ENCODE measurements at regions not wholly inside any gene's neighbourhood (a gene's known extent, or its start where the extent isn't known, plus 50 kb on each side); places are given as distances from the start of the nearest gene placed in this dataset.

DNA sequence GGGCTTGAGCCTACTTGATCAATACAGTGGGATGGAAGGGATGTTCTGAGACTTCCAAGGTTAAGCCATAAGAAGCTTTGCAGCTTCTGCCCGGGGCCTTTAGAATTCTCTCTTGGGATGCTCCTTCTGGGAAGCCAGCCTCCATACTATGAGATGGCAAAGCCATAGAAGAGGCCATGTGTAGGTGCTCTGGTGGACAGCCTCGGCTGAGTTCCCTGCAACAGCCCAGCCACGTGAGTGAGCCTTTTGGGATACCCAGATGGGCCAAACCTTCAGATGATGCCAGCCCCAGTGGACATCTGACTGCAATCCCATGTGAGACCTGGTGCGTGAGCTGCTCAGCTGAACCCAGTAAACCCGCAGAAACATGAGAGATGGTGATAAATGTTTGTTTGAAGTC is 370.6 kb downstream of the RPS24 start:
- CTCF ChIA-PET, result no interaction called here
- no peaks in the 10 kb centered on the region for H3K36me3 ChIP-seq (ENCODE audit: insufficient read depth, low read length, poor library complexity, severe bottlenecking)
- TF ChIP-seq EZH2 (IDR thresholded peaks at IDR 0.05; ENCODE audit: borderline replicate concordance, low read depth, low read length, poor library complexity, severe bottlenecking), result no peak
- TF ChIP-seq, protein P1, sequence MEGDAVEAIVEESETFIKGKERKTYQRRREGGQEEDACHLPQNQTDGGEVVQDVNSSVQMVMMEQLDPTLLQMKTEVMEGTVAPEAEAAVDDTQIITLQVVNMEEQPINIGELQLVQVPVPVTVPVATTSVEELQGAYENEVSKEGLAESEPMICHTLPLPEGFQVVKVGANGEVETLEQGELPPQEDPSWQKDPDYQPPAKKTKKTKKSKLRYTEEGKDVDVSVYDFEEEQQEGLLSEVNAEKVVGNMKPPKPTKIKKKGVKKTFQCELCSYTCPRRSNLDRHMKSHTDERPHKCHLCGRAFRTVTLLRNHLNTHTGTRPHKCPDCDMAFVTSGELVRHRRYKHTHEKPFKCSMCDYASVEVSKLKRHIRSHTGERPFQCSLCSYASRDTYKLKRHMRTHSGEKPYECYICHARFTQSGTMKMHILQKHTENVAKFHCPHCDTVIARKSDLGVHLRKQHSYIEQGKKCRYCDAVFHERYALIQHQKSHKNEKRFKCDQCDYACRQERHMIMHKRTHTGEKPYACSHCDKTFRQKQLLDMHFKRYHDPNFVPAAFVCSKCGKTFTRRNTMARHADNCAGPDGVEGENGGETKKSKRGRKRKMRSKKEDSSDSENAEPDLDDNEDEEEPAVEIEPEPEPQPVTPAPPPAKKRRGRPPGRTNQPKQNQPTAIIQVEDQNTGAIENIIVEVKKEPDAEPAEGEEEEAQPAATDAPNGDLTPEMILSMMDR (conservative IDR thresholded peaks at IDR 0.05; ENCODE audit: low read depth, low read length), result no peak

DNA sequence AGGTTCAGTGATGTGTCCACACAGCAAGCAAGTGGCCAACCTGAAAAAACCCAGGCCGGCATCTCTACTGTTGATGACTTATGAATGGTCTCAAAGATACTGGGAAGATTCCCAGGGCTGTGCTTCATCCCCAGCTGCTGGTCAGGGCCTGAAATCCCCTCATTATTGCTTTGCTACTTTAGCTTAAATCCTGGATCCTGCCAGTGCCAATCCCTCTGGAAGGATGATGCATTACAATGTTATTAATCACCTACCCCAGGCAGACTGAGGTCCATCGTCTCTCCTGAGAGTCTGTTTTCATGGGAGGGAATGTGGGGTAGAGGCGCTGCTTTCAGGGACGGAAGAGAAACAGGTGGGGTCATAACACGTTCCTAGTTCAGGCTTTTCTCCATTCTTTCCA is 371.6 kb downstream of the RPS24 start:
- BruUV-seq (replicated peaks), result no TSS peak
- intact Hi-C loops (cut with micrococcal nuclease; ENCODE audit: unreplicated experiment), result no loop called here
- POLR2A ChIA-PET (ENCODE audit: low non-redundant PET), result no interaction called here
- no peaks in the 10 kb centered on the region for H3K27me3 ChIP-seq (replicated peaks; ENCODE audit: insufficient read depth, low read depth, low read length, poor library complexity)
- H3K9me3 ChIP-seq (ENCODE audit: low read depth, low read length, poor library complexity, severe bottlenecking), result no peaks in the 10 kb centered on the region
- no peaks in the 10 kb centered on the region for H3K36me3 ChIP-seq (ENCODE audit: insufficient read depth, low read length, poor library complexity, severe bottlenecking)
- CTCF ChIA-PET, result no interaction called here
- H3K27ac ChIP-seq (ENCODE audit: low read depth, low read length, poor library complexity, severe bottlenecking), result no peak overlapping the region
- H3K4me3 ChIP-seq (ENCODE audit: low read depth, low read length, poor library complexity, severe bottlenecking), result no peak overlapping the region
- no peak for DNase-seq (ENCODE audit: low spot score)
- TF ChIP-seq EZH2 (IDR thresholded peaks at IDR 0.05; ENCODE audit: borderline replicate concordance, low read depth, low read length, poor library complexity, severe bottlenecking), result no peak
- TF ChIP-seq, protein P1 (conservative IDR thresholded peaks at IDR 0.05; ENCODE audit: low read depth, low read length), result no peak
- H3K4me1 ChIP-seq (ENCODE audit: insufficient read depth, low read length, poor library complexity, severe bottlenecking), result peaks cover 23% of the 10 kb centered on the region

More for the DNA sequence above, 370.6 kb downstream of the RPS24 start:
- Histone ChIP-seq H3K9me3 (ENCODE audit: low read depth, low read length, poor library complexity, severe bottlenecking) (no peaks in the 10 kb centered on the region), H3K4me3 (ENCODE audit: low read depth, low read length, poor library complexity, severe bottlenecking) (no peak overlapping the region), H3K27ac (ENCODE audit: low read depth, low read length, poor library complexity, severe bottlenecking) (no peak overlapping the region), H3K27me3 (replicated peaks; ENCODE audit: insufficient read depth, low read depth, low read length, poor library complexity) (no peaks in the 10 kb centered on the region), H3K4me1 (ENCODE audit: insufficient read depth, low read length, poor library complexity, severe bottlenecking) (peaks cover 23% of the 10 kb centered on the region)
- no TSS peak for BruUV-seq (replicated peaks)
- intact Hi-C loops (cut with micrococcal nuclease; ENCODE audit: unreplicated experiment), result no loop called here
- POLR2A ChIA-PET (ENCODE audit: low non-redundant PET), result no interaction called here
- DNase-seq (ENCODE audit: low spot score), result no peak

DNA sequence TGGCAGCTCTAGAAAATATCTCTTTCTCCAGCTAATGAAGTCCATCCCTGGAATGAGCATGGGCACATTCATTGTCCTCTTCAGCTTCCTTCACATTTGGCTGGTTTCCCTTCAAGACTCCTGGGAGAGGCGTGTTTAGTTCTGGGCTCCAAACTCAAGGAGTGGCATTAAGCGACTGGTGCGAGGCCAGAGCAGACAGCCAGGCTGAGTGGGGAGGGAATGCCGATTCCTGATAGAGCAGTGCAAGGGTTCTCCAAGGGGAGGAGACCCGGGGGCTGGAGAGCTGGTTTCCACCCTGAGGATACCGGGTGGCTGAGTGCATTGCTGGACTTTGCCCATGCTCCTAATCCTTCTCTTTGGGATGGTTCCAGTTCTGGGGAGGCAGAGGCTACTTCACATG is 372.1 kb downstream of the RPS24 start:
- TF ChIP-seq, protein P1 (conservative IDR thresholded peaks at IDR 0.05; ENCODE audit: low read depth, low read length), result no peak
- CTCF ChIA-PET, result no interaction called here
- Histone ChIP-seq H3K27me3 (replicated peaks; ENCODE audit: insufficient read depth, low read depth, low read length, poor library complexity) (no peaks in the 10 kb centered on the region), H3K36me3 (ENCODE audit: insufficient read depth, low read length, poor library complexity, severe bottlenecking) (no peaks in the 10 kb centered on the region), H3K27ac (ENCODE audit: low read depth, low read length, poor library complexity, severe bottlenecking) (no peak overlapping the region), H3K4me1 (ENCODE audit: insufficient read depth, low read length, poor library complexity, severe bottlenecking) (peaks cover 23% of the 10 kb centered on the region), H3K9me3 (ENCODE audit: low read depth, low read length, poor library complexity, severe bottlenecking) (no peaks in the 10 kb centered on the region), H3K4me3 (ENCODE audit: low read depth, low read length, poor library complexity, severe bottlenecking) (no peak overlapping the region)
- intact Hi-C loops (cut with micrococcal nuclease; ENCODE audit: unreplicated experiment), result no loop called here
- no TSS peak for BruUV-seq (replicated peaks)
- no peak for DNase-seq (ENCODE audit: low spot score)
- POLR2A ChIA-PET (ENCODE audit: low non-redundant PET), result no interaction called here
